GM12878 (cell line): ENCODE measurements at regions not wholly inside any gene's neighbourhood (a gene's known extent, or its start where the extent isn't known, plus 50 kb on each side); places are given as distances from the start of the nearest gene placed in this dataset.

Source experiments
- ATAC-seq: fragments of 200-7000 bp; cut with Tn5 transposase; 3 replicates; pipeline ENCODE4 v1.9.1; 2020; ENCODE audit warnings: mild to moderate bottlenecking, moderate library complexity
- BruUV-seq: library from RNA; stranded (reverse); fragments of 400-500 nt; replicated peaks from 2 replicates; lab custom pipeline; 2021; lab: Mats Ljungman, UMichigan
- CTCF ChIA-PET: fragments of 300-600 bp; sonication (Branson Sonifier 250); formaldehyde crosslinking; extraction: SDS; loops from one replicate; lab custom pipeline; 2021; ENCODE audit warnings: inconsistent platforms; lab: Yijun Ruan, JAX
- POLR2A ChIA-PET: fragments of 350-600 bp; formaldehyde crosslinking; extraction: SDS; loops from one replicate; lab custom pipeline; 2021; ENCODE audit warnings: inconsistent platforms; lab: Charles Lee
- RAD21 ChIA-PET: fragments of 300-600 bp; sonication (Branson Sonifier 250); formaldehyde crosslinking; loops from one replicate; lab custom pipeline; 2023; ENCODE audit warnings: antibody characterized with exemption; ENCODE audit not compliant: unreplicated experiment; lab: Charles Lee
- SMC1A ChIA-PET: fragments of 300-600 bp; sonication (Branson Sonifier 250); formaldehyde crosslinking; loops from one replicate; lab custom pipeline; 2023; ENCODE audit not compliant: unreplicated experiment, uncharacterized antibody; lab: Charles Lee
- DNase-seq: peaks from one replicate; pipeline ENCODE4 v3.0.0-alpha.2; 2011; ENCODE audit warnings: low read depth, low spot score
- FAIRE-seq: peaks from 3 replicates; lab custom pipeline; 2011; peaks lifted over from hg19 to GRCh38; lab: Jason Lieb, UNC
- H2AFZ ChIP-seq: 2 replicates; pipeline ENCODE4 v1.6.0; 2011; ENCODE audit warnings: low read depth, low read length, control low read depth; ENCODE audit not compliant: control insufficient read depth
- H3K27ac ChIP-seq: 2 replicates; pipeline ENCODE4 v1.5.1; 2011; ENCODE audit warnings: control low read depth; ENCODE audit not compliant: control insufficient read depth, insufficient read depth
- H3K27me3 ChIP-seq, 2 experiments: replicated peaks in 1 of 2; 2 replicates each; pipeline versions ENCODE4 v1.6.0 to v1.6.1; 2011; ENCODE audit warnings: low read length in 1 of 2; ENCODE audit not compliant: control insufficient read depth in 2 of 2, insufficient read depth in 2 of 2
- H3K36me3 ChIP-seq, 2 experiments: 2 replicates each; pipeline ENCODE4 v1.5.1; 2011; ENCODE audit warnings: low read length in 1 of 2; ENCODE audit not compliant: control insufficient read depth in 2 of 2, insufficient read depth in 2 of 2
- H3K4me1 ChIP-seq: 2 replicates; pipeline ENCODE4 v1.6.1; 2011; ENCODE audit warnings: mild to moderate bottlenecking, low read length, moderate library complexity, mixed read lengths; ENCODE audit not compliant: control insufficient read depth, insufficient read depth
- H3K4me2 ChIP-seq: 2 replicates; pipeline ENCODE4 v1.6.0; 2011; ENCODE audit warnings: control low read depth; ENCODE audit not compliant: control insufficient read depth, insufficient read depth
- H3K4me3 ChIP-seq: fragments of 200-600 bp; sonication (generic); 2 replicates; pipeline ENCODE4 v1.5.1; 2016
- H3K79me2 ChIP-seq: 2 replicates; pipeline ENCODE4 v1.6.0; 2011; ENCODE audit warnings: low read length; ENCODE audit not compliant: control insufficient read depth, insufficient read depth
- H3K9ac ChIP-seq: 2 replicates; pipeline ENCODE4 v1.8.0; 2011; ENCODE audit warnings: low read length, control low read depth, mixed read lengths; ENCODE audit not compliant: control insufficient read depth, insufficient read depth
- H3K9me3 ChIP-seq: replicated peaks from 3 replicates; pipeline ENCODE4 v1.5.1; 2011; ENCODE audit warnings: mild to moderate bottlenecking, low read length; ENCODE audit not compliant: control insufficient read depth, insufficient read depth
- H4K20me1 ChIP-seq: 2 replicates; pipeline ENCODE4 v1.6.0; 2011; ENCODE audit not compliant: control insufficient read depth, insufficient read depth
- ASH2L ChIP-seq: fragments of 300-600, 200-600 bp; sonication (generic); IDR thresholded peaks from 2 replicates; pipeline ENCODE4 v1.6.1; 2017; ENCODE audit warnings: low read depth, mild to moderate bottlenecking, borderline replicate concordance
- BCL11A ChIP-seq: IDR thresholded peaks from 2 replicates; pipeline ENCODE4 v1.6.1; 2011; ENCODE audit warnings: low read depth, low read length
- CHD2 ChIP-seq: IDR thresholded peaks from 2 replicates; pipeline ENCODE4 v1.6.1; 2011; ENCODE audit warnings: low read depth, low read length, improper control_type of control experiment, borderline replicate concordance
- ETV6 ChIP-seq, 2 experiments: fragments of 450-650 bp in 1 of 2; IDR thresholded peaks in 1 of 2; conservative IDR thresholded peaks in 1 of 2; 2 replicates each; pipeline ENCODE4 v1.6.1; 2014; ENCODE audit warnings: antibody characterized with exemption in 1 of 2, borderline replicate concordance in 1 of 2, low read depth in 1 of 2, mild to moderate bottlenecking in 1 of 2, moderate library complexity in 1 of 2
- FOXK2 ChIP-seq: fragments of 450-650 bp; IDR thresholded peaks from 2 replicates; pipeline ENCODE4 v1.6.1; 2017; ENCODE audit warnings: mild to moderate bottlenecking, moderate library complexity
- GATAD2B ChIP-seq: fragments of 450-650 bp; conservative IDR thresholded peaks from 2 replicates; pipeline ENCODE4 v1.6.1; 2017; ENCODE audit warnings: low read depth, mild to moderate bottlenecking, moderate library complexity
- IRF4 ChIP-seq: IDR thresholded peaks from 2 replicates; pipeline ENCODE4 v1.6.1; 2011; ENCODE audit warnings: low read depth, low read length
- MEF2B ChIP-seq: fragments of 450-650 bp; IDR thresholded peaks from 2 replicates; pipeline ENCODE4 v1.6.1; 2018; ENCODE audit warnings: mild to moderate bottlenecking, moderate library complexity; ENCODE audit not compliant: partially characterized antibody, poor library complexity, severe bottlenecking
- MTA3 ChIP-seq: IDR thresholded peaks from 2 replicates; pipeline ENCODE4 v1.6.1; 2012; ENCODE audit warnings: low read length, inconsistent platforms, borderline replicate concordance
- NFXL1 ChIP-seq: fragments of 450-650 bp; IDR thresholded peaks from 2 replicates; pipeline ENCODE4 v1.6.1; 2017; ENCODE audit warnings: antibody characterized with exemption, mild to moderate bottlenecking, borderline replicate concordance
- PBX3 ChIP-seq: IDR thresholded peaks from 2 replicates; pipeline ENCODE4 v1.6.1; 2011; ENCODE audit warnings: mild to moderate bottlenecking, low read depth, low read length, moderate library complexity; ENCODE audit not compliant: insufficient replicate concordance
- SIX5 ChIP-seq: IDR thresholded peaks from 2 replicates; pipeline ENCODE4 v1.6.1; 2011; ENCODE audit warnings: mild to moderate bottlenecking, low read depth, low read length, moderate library complexity; ENCODE audit not compliant: severe bottlenecking
- STAT1 ChIP-seq: fragments of 450-650 bp; conservative IDR thresholded peaks from 2 replicates; pipeline ENCODE4 v1.6.1; 2014; ENCODE audit warnings: antibody characterized with exemption, mild to moderate bottlenecking
- WGBS: methylation state at CpG from one replicate; pipeline ENCODE4 v1.1.6; 2016; ENCODE audit warnings: low lambda C conversion rate; ENCODE audit not compliant: insufficient replicate concordance, insufficient coverage; ENCODE audit errors: missing lambda C conversion rate; 5-methylcytosine and 5-hydroxymethylcytosine counted together
- in situ Hi-C: fragments of 300-500 bp; cut with MboI; formaldehyde crosslinking; loops from 9 replicates; pipeline ENCODE4 v1.14.3; 2018; ENCODE audit warnings: mixed read lengths
- intact Hi-C: fragments of 100-400 bp; cut with micrococcal nuclease; formaldehyde crosslinking; loops from one replicate; pipeline ENCODE4 v1.14.2; 2022; ENCODE audit not compliant: unreplicated experiment
- TF ChIP-seq, protein P1 (sequence below): fragments of 450-650 bp; IDR thresholded peaks from 2 replicates; pipeline ENCODE4 v1.6.1; 2018; ENCODE audit warnings: borderline replicate concordance, mild to moderate bottlenecking; ENCODE audit not compliant: partially characterized antibody

GRCh38 chr1:170271430-170272161 lies 125.8 kb downstream of the NTMT2 start:
- FAIRE-seq (no peak), ATAC-seq (no peak), DNase-seq (no peak)
- in situ Hi-C loops (no loop called here), intact Hi-C loops (no loop called here)
- Histone ChIP-seq H4K20me1 (no peaks in the 10 kb centered on the region), H3K27me3 (no peaks in the 10 kb centered on the region), H3K36me3 (no peaks in the 10 kb centered on the region), H3K79me2 (no peaks in the 10 kb centered on the region), H3K27ac (no peak overlapping the region), H3K4me3 (no peak overlapping the region), H2AFZ (no peak overlapping the region), H3K9ac (no peak overlapping the region), H3K4me1 (no peaks in the 10 kb centered on the region), H3K9me3 (no peaks in the 10 kb centered on the region), H3K4me2 (no peak overlapping the region)
- BruUV-seq, result no TSS peak
- ChIA-PET POLR2A (no interaction called here), SMC1A (interaction anchor here (0.6 to 1.2 kb wide), 4 partner anchors 9 to 127 kb away, joined by 3 to 4 read pairs (median 3); no protein-coding TSS in a partner anchor), CTCF (interaction anchor here (1.3 kb wide), 1 partner anchor 18 kb away, joined by 3 read pairs; no protein-coding TSS in a partner anchor), RAD21 (no interaction called here)
- TF ChIP-seq STAT1 (no peak), MEF2B (no peak), MTA3 (no peak), SIX5 (no peak), ASH2L (no peak), BCL11A (no peak), PBX3 (no peak), NFXL1 (no peak), FOXK2 (no peak), ETV6 (conservative IDR thresholded peaks at IDR 0.05 in 1 of 2, IDR thresholded peaks at IDR 0.05 in 1 of 2; ENCODE audit: borderline replicate concordance in 1 of 2, low read depth in 1 of 2) (no peak), GATAD2B (no peak), CHD2 (no peak), IRF4 (no peak)
- TF ChIP-seq, protein P1, sequence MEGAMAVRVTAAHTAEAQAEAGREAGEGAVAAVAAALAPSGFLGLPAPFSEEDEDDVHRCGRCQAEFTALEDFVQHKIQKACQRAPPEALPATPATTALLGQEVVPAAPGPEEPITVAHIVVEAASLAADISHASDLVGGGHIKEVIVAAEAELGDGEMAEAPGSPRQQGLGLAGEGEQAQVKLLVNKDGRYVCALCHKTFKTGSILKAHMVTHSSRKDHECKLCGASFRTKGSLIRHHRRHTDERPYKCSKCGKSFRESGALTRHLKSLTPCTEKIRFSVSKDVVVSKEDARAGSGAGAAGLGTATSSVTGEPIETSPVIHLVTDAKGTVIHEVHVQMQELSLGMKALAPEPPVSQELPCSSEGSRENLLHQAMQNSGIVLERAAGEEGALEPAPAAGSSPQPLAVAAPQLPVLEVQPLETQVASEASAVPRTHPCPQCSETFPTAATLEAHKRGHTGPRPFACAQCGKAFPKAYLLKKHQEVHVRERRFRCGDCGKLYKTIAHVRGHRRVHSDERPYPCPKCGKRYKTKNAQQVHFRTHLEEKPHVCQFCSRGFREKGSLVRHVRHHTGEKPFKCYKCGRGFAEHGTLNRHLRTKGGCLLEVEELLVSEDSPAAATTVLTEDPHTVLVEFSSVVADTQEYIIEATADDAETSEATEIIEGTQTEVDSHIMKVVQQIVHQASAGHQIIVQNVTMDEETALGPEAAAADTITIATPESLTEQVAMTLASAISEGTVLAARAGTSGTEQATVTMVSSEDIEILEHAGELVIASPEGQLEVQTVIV, result no peak
- 3% methylated on average over 3 of the region's 3 CpGs for WGBS
